ENCODE measurements at regions not wholly inside any gene's neighbourhood (a gene's known extent, or its start where the extent isn't known, plus 50 kb on each side); places are given as distances from the start of the nearest gene placed in this dataset.

GRCh38 chr10:80713398-80713928 lies 175.8 kb downstream of the SH2D4B start:
- TF ChIP-seq CTCF (IDR thresholded peaks at IDR 0.05; ENCODE audit: insufficient read depth, low read length) = no peak
- TF ChIP-seq GABPA (IDR thresholded peaks at IDR 0.05; ENCODE audit: low read depth) = no peak
- no peak for TF ChIP-seq POLR2AphosphoS5 (IDR thresholded peaks at IDR 0.05; ENCODE audit: low read depth)

All from HL-60 (cell line).